HepG2 (cell line): ENCODE measurements at regions not wholly inside any gene's neighbourhood (a gene's known extent, or its start where the extent isn't known, plus 50 kb on each side); places are given as distances from the start of the nearest gene placed in this dataset.

Experiments used
- ASH2L ChIP-seq: fragments of 300-600, 200-600 bp; sonication (generic); IDR thresholded peaks from 2 replicates; pipeline ENCODE4 v1.7.0; 2017; ENCODE audit warnings: low read depth, mild to moderate bottlenecking, moderate library complexity, mixed read lengths, low read length; ENCODE audit not compliant: insufficient read length
- CBX2 ChIP-seq, 2 experiments: fragments of 200-600 bp in 1 of 2; sonication (generic); formaldehyde crosslinking in 1 of 2; IDR thresholded peaks; 2 replicates each; pipeline versions ENCODE4 v1.7.0 to v1.8.1; 2018 to 2022; ENCODE audit warnings: low read depth in 2 of 2, low read length in 1 of 2, mild to moderate bottlenecking in 1 of 2, missing genetic modification reagents in 1 of 2
- ZNF451 ChIP-seq: sonication (generic); formaldehyde crosslinking; IDR thresholded peaks from 2 replicates; pipeline ENCODE4 v1.5.0; 2020; ENCODE audit warnings: mild to moderate bottlenecking, missing genetic modification reagents
- ZNF747 ChIP-seq: sonication (generic); formaldehyde crosslinking; IDR thresholded peaks from 2 replicates; pipeline ENCODE4 v1.8.1; 2023; ENCODE audit warnings: missing genetic modification reagents, mild to moderate bottlenecking, borderline replicate concordance
- TF ChIP-seq, protein P1 (sequence below): sonication (generic); formaldehyde crosslinking; IDR thresholded peaks from 2 replicates; pipeline ENCODE4 v1.5.0; 2020; ENCODE audit warnings: mild to moderate bottlenecking, missing genetic modification reagents, moderate library complexity

DNA sequence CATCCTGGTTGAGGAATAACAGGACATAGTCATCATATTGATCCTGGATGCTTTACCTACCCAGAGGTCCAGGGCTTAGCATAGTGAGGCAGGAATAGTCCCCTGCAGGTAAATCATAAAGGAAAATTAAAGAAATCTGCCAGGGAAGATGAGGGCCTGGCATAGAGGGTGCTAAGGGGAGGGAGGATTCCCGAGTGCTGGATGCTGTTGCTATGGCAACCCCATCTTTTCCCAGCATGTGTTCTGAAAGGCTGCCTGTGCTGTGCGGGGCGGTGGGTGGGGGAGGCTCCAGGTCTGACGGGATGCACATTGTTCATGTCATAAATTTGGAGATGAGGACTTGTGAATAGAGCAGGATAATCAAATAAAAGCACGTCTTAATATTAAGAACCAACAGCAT, 212.6 kb upstream of the PCSK2 start:
- no peak for TF ChIP-seq ZNF747 (CRISPR knock-in tag)
- no peak for TF ChIP-seq CBX2 (IDR thresholded peaks at IDR 0.05; ENCODE audit: low read depth, low read length)
- TF ChIP-seq CBX2 (CRISPR knock-in tag; IDR thresholded peaks at IDR 0.05; ENCODE audit: low read depth), result no peak
- TF ChIP-seq, protein P1, sequence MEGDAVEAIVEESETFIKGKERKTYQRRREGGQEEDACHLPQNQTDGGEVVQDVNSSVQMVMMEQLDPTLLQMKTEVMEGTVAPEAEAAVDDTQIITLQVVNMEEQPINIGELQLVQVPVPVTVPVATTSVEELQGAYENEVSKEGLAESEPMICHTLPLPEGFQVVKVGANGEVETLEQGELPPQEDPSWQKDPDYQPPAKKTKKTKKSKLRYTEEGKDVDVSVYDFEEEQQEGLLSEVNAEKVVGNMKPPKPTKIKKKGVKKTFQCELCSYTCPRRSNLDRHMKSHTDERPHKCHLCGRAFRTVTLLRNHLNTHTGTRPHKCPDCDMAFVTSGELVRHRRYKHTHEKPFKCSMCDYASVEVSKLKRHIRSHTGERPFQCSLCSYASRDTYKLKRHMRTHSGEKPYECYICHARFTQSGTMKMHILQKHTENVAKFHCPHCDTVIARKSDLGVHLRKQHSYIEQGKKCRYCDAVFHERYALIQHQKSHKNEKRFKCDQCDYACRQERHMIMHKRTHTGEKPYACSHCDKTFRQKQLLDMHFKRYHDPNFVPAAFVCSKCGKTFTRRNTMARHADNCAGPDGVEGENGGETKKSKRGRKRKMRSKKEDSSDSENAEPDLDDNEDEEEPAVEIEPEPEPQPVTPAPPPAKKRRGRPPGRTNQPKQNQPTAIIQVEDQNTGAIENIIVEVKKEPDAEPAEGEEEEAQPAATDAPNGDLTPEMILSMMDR (CRISPR knock-in tag), result no peak
- TF ChIP-seq ZNF451, result no peak
- no peak for TF ChIP-seq ASH2L
